B cell (primary cell): ENCODE measurements at regions not wholly inside any gene's neighbourhood (a gene's known extent, or its start where the extent isn't known, plus 50 kb on each side); places are given as distances from the start of the nearest gene placed in this dataset.

Experiments
- CTCF ChIP-seq: fragments of 200-600 bp; IDR thresholded peaks from one replicate; pipeline ENCODE4 v1.8.0; 2022; ENCODE audit warnings: antibody characterized with exemption, mild to moderate bottlenecking
- EZH2 ChIP-seq: IDR thresholded peaks from 2 replicates; pipeline ENCODE4 v1.6.1; 2012; ENCODE audit warnings: borderline replicate concordance, low read depth, mild to moderate bottlenecking, moderate library complexity, low read length; ENCODE audit not compliant: insufficient read depth, poor library complexity, severe bottlenecking

GRCh38 chr11:26793487-26793886, 71.6 kb upstream of the SLC5A12 start:
- TF ChIP-seq CTCF (no peak), EZH2 (no peak)
